ENCODE measurements at regions not wholly inside any gene's neighbourhood (a gene's known extent, or its start where the extent isn't known, plus 50 kb on each side); places are given as distances from the start of the nearest gene placed in this dataset.

DNA sequence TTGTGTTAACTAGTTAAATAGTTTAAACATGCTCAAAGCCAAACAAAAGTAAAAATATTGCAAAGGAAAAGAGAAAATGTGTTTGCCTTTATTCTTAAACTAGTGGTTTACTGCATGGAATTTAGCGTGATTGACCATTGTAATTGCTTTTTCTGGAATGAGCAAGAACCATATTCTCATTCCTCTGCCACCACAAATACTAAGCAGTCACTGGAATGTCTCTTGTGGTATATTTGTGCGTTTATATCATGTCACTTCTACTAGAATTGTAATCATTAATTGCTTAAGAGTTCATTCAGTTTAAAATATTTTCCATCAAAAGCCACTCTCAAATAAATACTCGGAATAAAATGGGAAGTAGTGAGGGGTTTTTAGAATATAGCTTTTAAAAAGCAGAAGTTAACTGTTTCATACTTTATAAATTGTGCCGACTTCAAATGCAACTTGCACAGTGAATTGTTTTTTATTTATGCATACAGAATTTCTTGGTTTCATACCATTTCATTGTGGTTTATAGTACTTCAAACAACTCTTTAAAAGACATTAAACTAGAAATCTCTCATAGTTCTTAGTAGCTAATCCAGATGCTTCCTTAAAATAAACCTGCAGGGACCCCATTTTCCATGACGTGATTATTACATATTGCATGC, 288.1 kb downstream of the EPHA4 start:
- TF ChIP-seq ELF4 (IDR thresholded peaks at IDR 0.05) (no peak), TARDBP (IDR thresholded peaks at IDR 0.05) (no peak), NFRKB (IDR thresholded peaks at IDR 0.05) (no peak), ARNT (IDR thresholded peaks at IDR 0.05) (no peak)

Measured in HEK293T (cell line).